SIG-M5 treated with dmso at 0.1 percent for 504 hours (cell line): ENCODE measurements at regions not wholly inside any gene's neighbourhood (a gene's known extent, or its start where the extent isn't known, plus 50 kb on each side); places are given as distances from the start of the nearest gene placed in this dataset.

ENCODE experiments used
- DNase-seq: peaks from one replicate; lab custom pipeline; 2025; ENCODE audit not compliant: unreplicated experiment; lab: John Stamatoyannopoulos, UW

- DNase-seq: no peak
Measured at GRCh38 chr12:87687362-87687761, 341.8 kb downstream of the C12orf50 start.

- DNase-seq: no peak
Measured at GRCh38 chr12:87685696-87686095, 343.5 kb downstream of the C12orf50 start.

- no peak for DNase-seq
Measured at GRCh38 chr12:87679251-87679650, 349.9 kb downstream of the C12orf50 start.

- DNase-seq: no peak
Measured at GRCh38 chr12:87678453-87678852, 350.7 kb downstream of the C12orf50 start.

- DNase-seq: no peak
Measured at GRCh38 chr12:87676731-87677130, 352.5 kb downstream of the C12orf50 start.

GRCh38 chr12:87671757-87672156 lies 357.4 kb downstream of the C12orf50 start:
- DNase-seq: no peak

GRCh38 chr12:87670448-87670847 lies 358.8 kb downstream of the C12orf50 start:
- DNase-seq: no peak

- DNase-seq: peak; percentile 23
Measured at GRCh38 chr12:87667378-87667777, 361.8 kb downstream of the C12orf50 start.

GRCh38 chr12:87661786-87662377 lies 367.3 kb downstream of the C12orf50 start:
- no peak for DNase-seq

GRCh38 chr12:87660987-87661774 lies 368.0 kb downstream of the C12orf50 start:
- no peak for DNase-seq

- no peak for DNase-seq
Measured at GRCh38 chr12:87660291-87660690, 368.9 kb downstream of the C12orf50 start.

- DNase-seq: no peak
Measured at GRCh38 chr12:87656311-87656710, 372.9 kb downstream of the C12orf50 start.

- DNase-seq: no peak
Measured at GRCh38 chr12:87651670-87652425, 377.4 kb downstream of the C12orf50 start.

GRCh38 chr12:87642245-87642644 lies 387.0 kb downstream of the C12orf50 start:
- DNase-seq: no peak

GRCh38 chr12:87618199-87618598 lies 411.0 kb downstream of the C12orf50 start:
- DNase-seq: no peak

- DNase-seq: no peak
Measured at GRCh38 chr12:87612996-87613395, 416.2 kb downstream of the C12orf50 start.

- no peak for DNase-seq
Measured at GRCh38 chr12:87608321-87608720, 420.9 kb downstream of the C12orf50 start.

- no peak for DNase-seq
Measured at GRCh38 chr12:87603727-87604126, 425.5 kb downstream of the C12orf50 start.

GRCh38 chr12:87599459-87599858 lies 429.7 kb downstream of the C12orf50 start:
- no peak for DNase-seq

GRCh38 chr12:87597114-87597513 lies 432.1 kb downstream of the C12orf50 start:
- no peak for DNase-seq

- no peak for DNase-seq
Measured at GRCh38 chr12:87596636-87597035, 432.6 kb downstream of the C12orf50 start.

GRCh38 chr12:87596134-87596533 lies 433.1 kb downstream of the C12orf50 start:
- DNase-seq: no peak
